B cell (primary cell): ENCODE measurements at regions not wholly inside any gene's neighbourhood (a gene's known extent, or its start where the extent isn't known, plus 50 kb on each side); places are given as distances from the start of the nearest gene placed in this dataset.

Experiments
- ATAC-seq: fragments of 200-7000 bp; cut with Tn5 transposase; one replicate; pipeline ENCODE4 v1.10.0; 2021; ENCODE audit warnings: low read depth, mild to moderate bottlenecking, moderate number of reproducible peaks, moderate library complexity
- CTCF ChIA-PET: fragments of 350-600 bp; sonication (Branson Sonifier 250); formaldehyde crosslinking; loops from one replicate; lab custom pipeline; 2021; ENCODE audit warnings: antibody characterized with exemption, inconsistent platforms; lab: Charles Lee
- POLR2A ChIA-PET: fragments of 350-600 bp; sonication (Branson Sonifier 250); formaldehyde crosslinking; loops from one replicate; lab custom pipeline; 2021; ENCODE audit warnings: antibody characterized with exemption; lab: Charles Lee
- DNase-seq: peaks from one replicate; pipeline ENCODE4 v3.0.0; 2013
- H2AFZ ChIP-seq: 2 replicates; pipeline ENCODE4 v1.6.1; 2012; ENCODE audit warnings: mild to moderate bottlenecking, low read depth, low read length; ENCODE audit not compliant: insufficient read depth, poor library complexity, severe bottlenecking
- H3K27ac ChIP-seq, 2 donors: 1 replicate in 1 of 2; 2 replicates in 1 of 2; pipeline ENCODE4 v1.5.1; 2012 to 2013; ENCODE audit warnings: low read length in 2 of 2, mild to moderate bottlenecking in 2 of 2, moderate library complexity in 1 of 2
- H3K27me3 ChIP-seq, 4 experiments: fragments of 200-600 bp in 1 of 4; sonication (generic) in 1 of 4; replicated peaks in 1 of 4; 1 replicate in 2 of 4; 2 replicates in 2 of 4; pipeline versions ENCODE4 v1.6.1 to v1.7.0; 2013 to 2016; ENCODE audit warnings: low read length in 3 of 4, mild to moderate bottlenecking in 2 of 4, mixed read lengths in 1 of 4, moderate library complexity in 1 of 4; ENCODE audit not compliant: insufficient read depth in 4 of 4, control insufficient read depth in 3 of 4; ENCODE audit errors: control extremely low read depth in 1 of 4
- H3K36me3 ChIP-seq, 2 experiments: replicated peaks in 1 of 2; 1 replicate in 1 of 2; 2 replicates in 1 of 2; pipeline versions ENCODE4 v1.6.1 to v1.7.1; 2013; ENCODE audit warnings: low read length in 1 of 2; ENCODE audit not compliant: insufficient read depth in 2 of 2, control insufficient read depth in 1 of 2; ENCODE audit errors: control extremely low read depth in 1 of 2, extremely low read depth in 1 of 2
- H3K4me1 ChIP-seq, 2 donors: fragments of 200-600 bp in 1 of 2; sonication (generic) in 1 of 2; 1 replicate in 1 of 2; 2 replicates in 1 of 2; pipeline versions ENCODE4 v1.5.1 to v1.6.1; 2013 to 2017; ENCODE audit warnings: low read length in 2 of 2; ENCODE audit not compliant: control insufficient read depth in 2 of 2, insufficient read depth in 2 of 2
- H3K4me2 ChIP-seq: replicated peaks from 2 replicates; pipeline ENCODE3; 2012; ENCODE audit warnings: mild to moderate bottlenecking, low read depth, low read length; ENCODE audit not compliant: poor library complexity, severe bottlenecking
- H3K4me3 ChIP-seq, 5 experiments: fragments of 200-600 bp in 1 of 5; sonication (generic) in 1 of 5; 1 replicate in 3 of 5; 2 replicates in 2 of 5; pipeline versions ENCODE4 v1.5.1 to v1.7.0; 2011 to 2016; ENCODE audit warnings: low read length in 4 of 5, mild to moderate bottlenecking in 4 of 5, low read depth in 2 of 5, control low read depth in 1 of 5, moderate library complexity in 1 of 5; ENCODE audit not compliant: insufficient read depth in 1 of 5; ENCODE audit errors: control extremely low read depth in 1 of 5, extremely low read depth in 1 of 5
- H3K79me2 ChIP-seq: fragments of 200-600 bp; sonication (generic); one replicate; pipeline ENCODE4 v1.6.0; 2016; ENCODE audit warnings: low read length; ENCODE audit not compliant: control insufficient read depth, insufficient read depth
- H3K9ac ChIP-seq: fragments of 200-600 bp; sonication (generic); 2 replicates; pipeline ENCODE4 v1.6.1; 2017; ENCODE audit warnings: mild to moderate bottlenecking, low read length, moderate library complexity
- H3K9me3 ChIP-seq, 3 donors: one replicate each; pipeline versions ENCODE4 v1.6.1 to v1.7.1; 2013; ENCODE audit warnings: low read length in 2 of 3; ENCODE audit not compliant: control insufficient read depth in 2 of 3, insufficient read depth in 1 of 3; ENCODE audit errors: control extremely low read depth in 1 of 3
- H4K20me1 ChIP-seq: 2 replicates; pipeline ENCODE4 v1.6.0; 2012; ENCODE audit warnings: mild to moderate bottlenecking, low read length; ENCODE audit not compliant: insufficient read depth, control insufficient read depth, poor library complexity, severe bottlenecking
- H3K27ac Mint-ChIP-seq: one replicate; pipeline ENCODE4 v1.8.0; 2021; ENCODE audit warnings: mixed read lengths
- H3K27me3 Mint-ChIP-seq: one replicate; pipeline ENCODE4 v1.8.0; 2021; ENCODE audit warnings: mixed read lengths
- H3K4me1 Mint-ChIP-seq: one replicate; pipeline ENCODE4 v1.8.0; 2021; ENCODE audit warnings: mixed read lengths
- H3K4me3 Mint-ChIP-seq: one replicate; pipeline ENCODE4 v1.8.0; 2021; ENCODE audit warnings: mixed read lengths
- H3K9me3 Mint-ChIP-seq: one replicate; pipeline ENCODE4 v1.8.0; 2022; ENCODE audit warnings: mixed read lengths; ENCODE audit not compliant: insufficient read depth
- EZH2 ChIP-seq: IDR thresholded peaks from 2 replicates; pipeline ENCODE4 v1.6.1; 2012; ENCODE audit warnings: borderline replicate concordance, low read depth, mild to moderate bottlenecking, moderate library complexity, low read length; ENCODE audit not compliant: insufficient read depth, poor library complexity, severe bottlenecking
- WGBS: methylation state at CpG from one replicate; pipeline ENCODE4 v1.1.5; 2013; ENCODE audit warnings: missing lambda C conversion rate; ENCODE audit not compliant: insufficient coverage; 5-methylcytosine and 5-hydroxymethylcytosine counted together
- intact Hi-C: fragments of 100-400 bp; cut with micrococcal nuclease; formaldehyde crosslinking; loops from one replicate; pipeline ENCODE4 v1.10.0; 2022
- TF ChIP-seq, protein P1 (sequence below): fragments of 200-600 bp; IDR thresholded peaks from one replicate; pipeline ENCODE4 v1.8.0; 2022; ENCODE audit warnings: antibody characterized with exemption, mild to moderate bottlenecking

DNA sequence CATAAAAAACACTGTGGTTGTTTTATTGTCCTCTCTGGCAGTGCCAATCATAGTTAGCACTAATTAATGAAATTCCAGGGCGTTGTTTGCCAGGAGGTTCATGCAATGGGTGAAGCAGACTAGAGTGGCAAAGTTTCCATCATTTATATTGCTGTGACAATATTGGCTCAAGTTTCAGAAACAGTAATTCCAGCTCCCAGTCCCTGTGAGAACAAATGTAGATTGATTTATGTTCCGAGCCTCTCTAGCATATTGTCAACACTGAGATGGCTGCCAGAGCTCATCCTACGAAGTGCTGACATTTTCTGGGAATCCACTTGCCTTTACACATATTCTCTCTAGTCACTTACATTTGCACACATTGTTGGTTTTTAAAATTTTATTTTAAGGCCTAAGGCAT, 440.0 kb upstream of the IGFBP7 start:
- ChIA-PET CTCF (no interaction called here), POLR2A (no interaction called here)
- Histone ChIP-seq H3K4me1 (no peaks in the 10 kb centered on the region), H3K4me2 (no peak overlapping the region), H3K9me3 (peaks cover 0 to 3% (median 0%) of the 10 kb centered on the region in 3 donors), H2AFZ (no peak overlapping the region), H3K4me3 (no peak overlapping the region), H3K9ac (no peak overlapping the region), H4K20me1 (no peaks in the 10 kb centered on the region), H3K36me3 (no peaks in the 10 kb centered on the region), H3K79me2 (no peaks in the 10 kb centered on the region), H3K27ac (no peak overlapping the region), H3K27me3 (no peaks in the 10 kb centered on the region)
- Mint-ChIP-seq H3K4me1 (no peaks in the 10 kb centered on the region), H3K4me3 (no peak overlapping the region), H3K27me3 (no peaks in the 10 kb centered on the region), H3K9me3 (peaks cover 3% of the 10 kb centered on the region), H3K27ac (no peak overlapping the region)
- intact Hi-C loops = no loop called here
- TF ChIP-seq, protein P1, sequence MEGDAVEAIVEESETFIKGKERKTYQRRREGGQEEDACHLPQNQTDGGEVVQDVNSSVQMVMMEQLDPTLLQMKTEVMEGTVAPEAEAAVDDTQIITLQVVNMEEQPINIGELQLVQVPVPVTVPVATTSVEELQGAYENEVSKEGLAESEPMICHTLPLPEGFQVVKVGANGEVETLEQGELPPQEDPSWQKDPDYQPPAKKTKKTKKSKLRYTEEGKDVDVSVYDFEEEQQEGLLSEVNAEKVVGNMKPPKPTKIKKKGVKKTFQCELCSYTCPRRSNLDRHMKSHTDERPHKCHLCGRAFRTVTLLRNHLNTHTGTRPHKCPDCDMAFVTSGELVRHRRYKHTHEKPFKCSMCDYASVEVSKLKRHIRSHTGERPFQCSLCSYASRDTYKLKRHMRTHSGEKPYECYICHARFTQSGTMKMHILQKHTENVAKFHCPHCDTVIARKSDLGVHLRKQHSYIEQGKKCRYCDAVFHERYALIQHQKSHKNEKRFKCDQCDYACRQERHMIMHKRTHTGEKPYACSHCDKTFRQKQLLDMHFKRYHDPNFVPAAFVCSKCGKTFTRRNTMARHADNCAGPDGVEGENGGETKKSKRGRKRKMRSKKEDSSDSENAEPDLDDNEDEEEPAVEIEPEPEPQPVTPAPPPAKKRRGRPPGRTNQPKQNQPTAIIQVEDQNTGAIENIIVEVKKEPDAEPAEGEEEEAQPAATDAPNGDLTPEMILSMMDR = no peak
- no peak for TF ChIP-seq EZH2
- DNase-seq = no peak
- ATAC-seq = no peak
- no CpG with 5 or more reads among the region's 3 CpGs for WGBS

DNA sequence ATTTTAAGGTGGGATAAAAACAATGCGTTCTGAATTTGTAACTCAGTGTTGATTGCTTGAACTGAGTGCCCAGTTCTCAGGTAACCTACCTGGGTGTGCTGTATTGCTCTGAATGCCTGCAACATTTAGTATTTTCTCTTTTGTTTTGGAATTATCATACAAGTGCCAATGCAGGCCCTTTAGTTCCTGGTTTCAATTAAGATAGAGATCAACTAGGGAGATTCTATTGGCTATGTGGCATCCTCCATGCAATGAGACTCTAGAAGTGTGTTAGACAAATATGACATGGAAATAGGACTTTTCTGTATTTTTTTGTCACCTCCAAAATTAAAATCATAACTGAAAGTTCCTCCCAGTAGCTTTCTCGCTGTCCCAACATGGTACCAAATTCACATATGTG, 438.7 kb upstream of the IGFBP7 start:
- Histone ChIP-seq H3K4me2 (no peak overlapping the region), H4K20me1 (no peaks in the 10 kb centered on the region), H3K79me2 (no peaks in the 10 kb centered on the region), H3K4me1 (no peaks in the 10 kb centered on the region), H3K4me3 (no peak overlapping the region), H3K9ac (no peak overlapping the region), H3K27ac (no peak overlapping the region), H3K36me3 (no peaks in the 10 kb centered on the region), H3K27me3 (no peaks in the 10 kb centered on the region), H3K9me3 (peaks cover 0 to 3% (median 0%) of the 10 kb centered on the region in 3 donors), H2AFZ (no peak overlapping the region)
- Mint-ChIP-seq H3K27ac (no peak overlapping the region), H3K9me3 (no peaks in the 10 kb centered on the region), H3K4me1 (no peaks in the 10 kb centered on the region), H3K4me3 (no peak overlapping the region), H3K27me3 (no peaks in the 10 kb centered on the region)
- DNase-seq (no peak), ATAC-seq (no peak)
- intact Hi-C loops = no loop called here
- no CpG with 5 or more reads among the region's 2 CpGs for WGBS
- no peak for TF ChIP-seq EZH2
- TF ChIP-seq, protein P1 = no peak
- POLR2A ChIA-PET = no interaction called here
- CTCF ChIA-PET = no interaction called here
